GM21576 (cell line): ENCODE measurements at regions not wholly inside any gene's neighbourhood (a gene's known extent, or its start where the extent isn't known, plus 50 kb on each side); places are given as distances from the start of the nearest gene placed in this dataset.

ENCODE experiments used
- ATAC-seq: cut with Tn5 transposase; IDR thresholded peaks from one replicate; pipeline ENCODE4 v1.9.1; 2021; ENCODE audit warnings: mild to moderate bottlenecking, moderate library complexity; ENCODE audit not compliant: unreplicated experiment

DNA sequence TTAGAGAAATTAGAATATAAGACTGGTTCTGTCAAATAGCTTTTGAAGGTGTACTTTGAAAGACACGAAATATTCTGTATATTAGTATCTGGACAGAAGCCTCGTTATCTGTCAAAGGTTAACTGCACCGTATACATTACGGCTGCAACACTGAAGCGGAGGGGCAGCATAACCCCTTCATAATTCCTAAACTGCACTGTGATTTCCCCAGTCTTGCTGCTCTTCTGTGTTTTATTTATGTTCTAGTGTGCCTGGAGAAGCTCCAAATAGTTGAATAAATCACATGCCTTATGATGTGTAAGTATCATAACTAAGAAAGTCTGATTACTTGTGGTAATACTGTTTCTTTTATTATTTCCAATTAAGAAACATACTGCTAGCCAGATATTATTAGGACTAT, 285.7 kb upstream of the ROBO2 start:
- no peak for ATAC-seq

DNA sequence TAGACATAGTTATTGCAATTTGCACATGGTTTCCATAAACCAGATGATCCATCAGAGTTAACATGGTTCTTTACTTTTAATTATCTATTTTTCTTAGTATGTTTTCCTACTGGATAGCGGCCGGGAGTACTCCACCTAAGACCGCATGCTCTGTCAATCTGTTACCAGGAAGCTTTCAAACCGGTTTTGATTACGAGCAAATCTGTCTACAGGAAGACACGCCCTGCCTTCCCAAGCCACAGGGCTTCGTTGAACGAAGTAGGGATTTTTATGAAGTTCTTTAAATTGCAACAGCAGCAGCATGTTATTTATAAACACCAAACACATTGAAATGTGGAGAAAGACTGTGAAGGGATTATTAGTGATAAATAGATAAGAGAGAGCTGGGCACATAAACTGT, 283.3 kb upstream of the ROBO2 start:
- no peak for ATAC-seq

DNA sequence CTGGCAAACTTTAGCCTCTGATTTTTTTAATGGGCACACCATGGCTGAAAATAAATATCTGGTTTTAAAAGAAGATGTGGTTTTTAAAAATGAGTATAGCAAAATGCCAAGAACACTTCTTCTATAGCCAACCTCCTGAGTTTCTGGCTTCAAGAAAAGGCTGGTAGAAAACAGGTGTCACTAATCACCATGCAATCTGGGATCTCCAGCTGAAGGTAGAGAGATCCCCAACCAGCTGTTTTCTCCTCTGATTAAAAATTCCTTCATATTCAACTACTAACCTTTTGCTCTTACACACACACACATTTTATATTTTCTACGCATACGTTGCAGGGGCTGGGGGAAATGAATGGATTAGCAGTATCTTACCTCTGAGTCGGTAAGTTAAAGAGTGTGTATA, 279.6 kb upstream of the ROBO2 start:
- ATAC-seq = no peak

DNA sequence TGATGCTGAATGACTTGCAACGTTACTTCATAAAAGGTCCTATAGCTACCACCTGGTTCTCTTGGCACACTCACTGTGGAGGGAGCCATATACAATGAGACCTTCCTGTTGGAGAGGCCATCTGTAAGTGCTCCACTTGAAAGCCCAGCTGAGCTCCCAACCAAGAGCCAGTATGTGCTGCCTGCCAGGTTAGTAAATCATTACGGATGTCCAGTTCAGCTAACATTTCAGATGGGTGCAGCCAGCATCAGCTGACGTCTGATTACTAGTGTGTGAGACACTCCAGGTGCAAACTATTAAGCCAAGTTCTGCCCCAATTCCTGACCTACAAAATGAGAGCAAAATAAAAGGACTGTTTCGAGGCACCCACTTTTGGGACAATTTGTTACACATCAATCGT, 274.4 kb upstream of the ROBO2 start:
- no peak for ATAC-seq

DNA sequence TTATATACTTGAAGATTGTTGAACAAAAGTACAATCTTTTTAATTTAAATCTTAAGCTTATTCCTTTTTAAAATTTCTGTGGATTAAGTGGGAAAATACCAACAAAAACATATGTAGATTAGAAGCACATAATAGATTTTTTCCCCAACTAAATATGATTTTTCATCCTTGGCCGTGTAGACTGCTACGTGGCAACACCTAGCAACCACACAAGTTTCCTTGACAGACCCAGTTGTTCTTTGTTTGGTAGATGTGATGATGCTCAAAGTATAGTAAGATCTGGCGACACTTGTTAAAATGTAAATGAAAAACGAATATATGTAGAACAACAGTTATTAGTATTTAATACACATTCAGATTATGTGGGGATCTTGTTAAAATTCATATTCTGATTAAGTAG, 271.0 kb upstream of the ROBO2 start:
- no peak for ATAC-seq

DNA sequence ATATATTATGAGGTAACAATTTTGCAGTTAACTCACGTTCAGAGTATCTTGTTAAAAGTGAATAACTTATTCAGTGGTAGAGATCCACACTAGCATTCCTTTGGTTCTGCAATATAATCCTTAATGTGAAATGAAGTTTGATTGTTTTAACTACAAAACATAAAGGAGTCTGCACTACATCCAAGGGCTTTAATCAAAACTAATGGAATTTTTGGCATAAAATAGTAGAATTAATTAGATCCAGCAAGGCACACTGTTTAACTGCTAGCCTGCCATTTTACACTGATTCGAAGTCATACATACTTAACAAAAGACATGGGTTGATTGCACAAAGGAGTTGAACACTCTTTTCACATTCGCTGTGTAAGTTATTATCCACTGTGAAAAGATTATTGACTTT, 263.0 kb upstream of the ROBO2 start:
- no peak for ATAC-seq

DNA sequence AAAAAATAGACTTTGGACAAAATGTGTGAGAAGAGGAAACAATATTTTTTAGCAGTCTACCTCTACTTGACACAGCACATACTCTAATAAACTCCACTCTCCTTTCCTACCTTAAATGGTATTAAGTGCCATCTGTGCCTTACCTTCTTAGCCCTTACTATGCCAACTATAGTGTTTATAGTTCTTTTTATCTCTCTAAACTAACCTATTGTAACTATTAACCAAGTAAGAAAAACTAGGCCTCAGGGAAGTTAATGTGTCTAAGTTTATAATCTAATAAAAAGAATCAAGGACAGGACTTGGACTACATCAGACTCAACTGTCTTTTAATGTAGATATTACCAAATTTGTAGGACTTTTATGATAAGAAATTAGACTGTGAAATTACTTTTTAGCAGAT, 251.7 kb upstream of the ROBO2 start:
- ATAC-seq = no peak

DNA sequence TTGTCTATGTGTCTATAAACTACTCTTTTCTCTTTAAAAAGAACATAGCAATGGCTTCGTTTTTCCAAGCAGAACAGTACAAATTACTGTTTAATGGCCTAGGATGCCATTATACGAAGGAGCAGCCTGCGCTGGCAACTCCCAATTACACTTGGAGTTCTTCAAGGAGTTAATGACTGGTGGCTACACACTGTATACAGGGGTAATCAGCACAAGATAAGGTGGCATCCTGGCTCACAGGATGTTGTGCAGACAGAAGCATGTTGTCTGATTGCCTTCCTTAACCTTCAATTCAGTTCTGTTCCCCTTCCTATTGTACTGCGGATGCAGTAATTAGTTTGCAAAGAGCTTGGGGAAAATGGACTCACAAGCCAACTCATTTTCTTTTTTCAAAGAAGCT, 250.7 kb upstream of the ROBO2 start:
- ATAC-seq = no peak

DNA sequence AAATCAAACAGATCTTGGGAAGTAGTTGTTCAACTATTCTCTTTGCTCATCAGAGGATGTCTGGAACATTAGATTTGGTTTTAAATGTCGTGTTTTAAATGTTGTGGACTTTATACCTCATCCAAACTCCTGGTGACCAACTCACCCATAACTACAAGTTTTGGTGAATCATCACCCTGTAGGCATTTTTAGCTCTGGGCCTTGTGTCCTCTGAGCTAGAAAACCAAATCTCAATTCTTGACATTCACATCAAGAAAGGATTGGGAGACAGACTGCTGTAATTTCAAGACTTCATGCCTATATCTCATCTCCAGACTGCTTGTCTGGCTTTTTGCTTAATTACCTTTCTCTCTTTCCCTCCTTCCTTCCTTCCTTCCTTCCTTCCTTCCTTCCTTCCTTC, 228.5 kb upstream of the ROBO2 start:
- ATAC-seq = no peak

DNA sequence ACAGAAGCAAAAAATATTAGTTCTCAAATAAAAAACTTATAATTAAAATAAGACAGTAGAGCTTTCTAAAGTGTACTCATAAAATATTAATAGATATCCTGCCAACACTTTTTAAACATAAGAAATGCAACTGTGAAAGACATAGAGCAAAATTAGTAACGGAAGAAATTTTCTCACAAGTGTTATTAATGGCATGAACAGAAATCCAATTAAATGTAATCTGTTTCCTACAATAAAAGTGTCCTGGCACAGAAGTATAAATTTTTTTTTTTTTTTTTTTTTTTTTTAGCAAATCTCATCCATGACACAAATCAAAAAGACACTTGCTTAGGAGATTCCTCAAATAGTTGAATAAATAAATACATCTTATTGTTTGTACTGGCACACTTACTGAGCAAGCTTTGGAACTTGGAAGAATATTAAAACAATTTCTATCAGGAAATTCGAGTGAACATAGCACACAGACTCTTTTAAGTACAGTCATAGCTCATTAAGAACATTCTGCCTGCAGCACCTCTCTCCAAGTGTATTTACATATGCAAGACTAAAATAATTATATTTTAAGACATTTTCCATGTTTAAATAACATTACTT, 227.2 kb upstream of the ROBO2 start:
- no peak for ATAC-seq

DNA sequence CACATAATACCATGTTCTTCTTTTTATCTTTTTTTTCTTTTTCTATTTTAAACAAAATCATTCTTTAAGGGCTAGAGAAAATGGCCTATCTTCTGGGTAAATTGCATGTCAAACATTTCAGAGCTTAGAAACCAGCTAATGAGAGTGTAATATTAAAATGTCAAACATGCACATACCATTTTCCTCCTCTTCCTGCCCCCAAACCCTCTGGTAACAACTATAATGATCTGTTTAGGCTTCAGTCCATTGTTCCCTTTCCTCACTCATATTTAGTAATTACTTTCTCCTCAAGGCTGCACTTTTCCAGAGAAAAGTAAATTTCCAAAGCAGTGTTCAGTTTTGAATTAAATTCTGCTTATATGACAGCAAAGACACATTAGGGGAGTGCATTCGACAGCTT, 224.3 kb upstream of the ROBO2 start:
- no peak for ATAC-seq

DNA sequence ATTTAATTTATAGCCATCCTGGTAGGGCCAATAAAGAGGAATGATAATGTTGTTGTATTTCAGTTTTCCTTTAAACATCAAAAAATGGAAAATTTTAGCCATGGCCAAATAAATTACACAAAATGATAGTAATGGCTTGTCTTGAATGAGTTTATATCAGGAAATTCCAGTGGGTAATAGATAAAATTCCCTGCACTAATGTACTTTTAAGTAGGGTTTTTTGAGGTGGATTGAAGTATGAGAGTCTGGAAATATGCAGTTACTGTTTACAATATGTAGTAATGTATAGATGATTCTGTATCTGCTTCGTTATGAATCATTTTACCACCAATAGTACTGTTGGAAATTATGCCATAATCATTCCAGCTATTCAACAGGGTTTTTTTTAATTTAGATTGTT, 219.4 kb upstream of the ROBO2 start:
- no peak for ATAC-seq

DNA sequence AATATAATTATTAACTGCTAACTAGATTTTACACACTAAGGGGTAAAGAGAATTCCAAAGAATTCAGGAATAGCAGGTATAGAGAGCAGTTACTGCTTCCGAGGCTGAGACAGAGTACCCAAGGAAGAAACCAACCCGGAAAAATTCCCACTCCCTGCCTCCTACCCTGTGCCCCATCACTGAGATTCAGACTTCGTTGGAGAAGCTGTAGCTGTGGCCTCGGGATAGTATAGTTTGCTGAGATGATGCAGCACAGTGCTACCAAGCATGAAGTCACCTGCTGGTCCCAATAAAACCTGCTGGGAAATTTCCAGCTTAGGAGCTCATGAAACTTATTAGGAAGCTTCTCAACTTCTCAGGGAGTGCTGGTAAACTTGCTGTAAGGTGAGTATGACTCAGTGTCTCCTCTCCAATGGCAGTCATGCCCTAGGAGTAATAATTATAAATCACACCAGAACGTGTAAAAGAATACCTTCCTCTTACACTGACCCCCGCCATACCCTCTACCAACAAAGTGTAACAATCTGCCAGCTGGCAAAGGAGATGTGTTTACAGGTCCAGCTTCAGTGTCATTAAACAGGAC, 215.2 kb upstream of the ROBO2 start:
- no peak for ATAC-seq

DNA sequence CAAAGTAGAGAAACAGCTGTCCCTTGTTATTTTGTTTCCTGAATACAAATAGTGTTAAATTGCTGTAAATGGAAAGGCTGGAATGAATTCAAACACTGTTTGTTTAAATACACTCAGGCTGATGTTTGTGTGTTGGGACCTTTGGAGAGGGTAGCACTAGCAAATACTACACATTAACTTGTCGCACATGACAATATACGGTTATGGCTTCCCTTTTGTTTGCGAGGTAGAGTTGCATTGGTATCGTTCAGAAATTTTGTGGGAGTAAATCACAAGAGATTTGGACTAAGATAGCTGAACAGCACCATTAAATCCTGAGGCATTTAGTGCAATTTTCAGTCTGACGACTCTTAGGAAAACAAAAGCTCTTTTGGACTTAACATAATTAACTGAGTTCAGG, 213.0 kb upstream of the ROBO2 start:
- ATAC-seq = no peak

DNA sequence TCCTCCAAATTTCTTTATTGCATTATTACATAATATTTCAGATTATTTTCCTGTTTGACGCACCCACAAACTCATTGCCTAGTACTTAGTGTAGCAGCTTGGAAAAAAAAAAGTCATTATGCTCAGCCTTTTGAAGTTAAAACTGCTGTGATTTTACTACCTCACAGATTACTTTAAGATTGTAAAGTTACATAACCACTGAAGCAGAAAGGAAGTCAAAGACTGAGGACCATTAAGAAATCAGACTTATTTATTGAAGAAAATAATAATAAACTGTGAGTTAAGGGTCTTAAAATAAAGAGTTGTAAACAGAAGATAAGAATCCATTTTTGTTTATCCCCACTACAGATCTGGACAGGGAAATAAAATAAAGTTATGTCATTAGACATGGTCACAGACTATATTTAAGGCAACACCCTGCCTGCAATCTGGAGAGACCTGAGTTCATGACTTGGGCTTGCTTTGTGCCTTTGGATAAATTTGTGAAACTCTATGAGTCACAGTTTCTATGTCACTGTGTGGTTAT, 212.1 kb upstream of the ROBO2 start:
- no peak for ATAC-seq

DNA sequence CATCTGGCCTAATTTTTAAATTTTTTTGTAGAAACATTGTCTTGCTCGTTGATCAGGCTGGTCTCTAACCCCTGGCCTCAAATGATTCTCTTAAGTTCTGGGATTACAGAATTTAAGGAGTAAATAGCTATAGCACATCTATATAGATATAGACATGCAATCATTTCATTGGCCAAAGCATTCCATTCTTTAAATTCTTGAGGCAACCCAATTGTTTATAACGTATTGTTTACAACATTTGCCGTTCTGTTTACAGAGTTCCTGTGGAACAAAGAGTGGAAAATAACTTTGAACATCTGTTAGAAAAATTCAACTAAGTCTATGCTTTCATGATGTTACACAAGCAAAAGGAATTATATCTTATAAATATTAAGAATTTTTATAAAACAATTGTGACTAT, 205.2 kb upstream of the ROBO2 start:
- ATAC-seq = no peak

DNA sequence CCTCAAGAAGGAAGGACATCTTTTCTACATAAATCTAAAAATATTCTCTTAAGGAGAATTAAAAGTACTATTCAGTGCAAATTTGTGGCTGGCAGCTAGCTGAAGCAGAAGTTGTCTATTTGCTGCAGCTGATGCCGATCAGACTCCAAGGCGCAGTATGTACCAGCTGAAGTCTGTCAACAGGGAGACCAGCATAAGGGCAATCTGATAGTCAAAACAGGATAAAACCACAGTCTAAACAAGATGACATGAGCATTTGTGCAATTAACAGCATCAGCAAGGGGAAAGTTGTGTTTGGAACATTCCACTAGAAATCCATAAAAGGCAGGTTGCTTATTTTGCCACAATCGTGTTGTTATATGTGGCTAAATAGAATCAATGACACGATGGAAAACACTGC, 198.2 kb upstream of the ROBO2 start:
- no peak for ATAC-seq

DNA sequence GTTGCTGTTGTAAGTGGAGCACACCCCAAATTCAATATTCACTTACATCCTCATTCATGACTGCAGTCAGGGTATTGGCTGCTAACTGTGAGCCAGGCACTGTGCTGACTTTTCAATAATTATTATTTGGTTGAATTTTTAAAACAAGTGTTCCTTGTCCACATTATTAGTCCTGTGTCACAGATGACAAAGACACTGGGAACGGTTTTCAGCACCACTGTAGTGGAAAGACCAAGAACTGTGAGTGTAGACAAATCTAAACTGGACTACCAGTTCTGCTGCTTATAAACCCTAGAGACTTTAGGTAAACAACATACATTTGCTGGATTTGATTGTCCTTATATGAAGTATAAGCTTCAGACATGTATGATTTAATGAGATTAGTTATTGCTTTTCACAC, 197.7 kb upstream of the ROBO2 start:
- ATAC-seq = no peak

DNA sequence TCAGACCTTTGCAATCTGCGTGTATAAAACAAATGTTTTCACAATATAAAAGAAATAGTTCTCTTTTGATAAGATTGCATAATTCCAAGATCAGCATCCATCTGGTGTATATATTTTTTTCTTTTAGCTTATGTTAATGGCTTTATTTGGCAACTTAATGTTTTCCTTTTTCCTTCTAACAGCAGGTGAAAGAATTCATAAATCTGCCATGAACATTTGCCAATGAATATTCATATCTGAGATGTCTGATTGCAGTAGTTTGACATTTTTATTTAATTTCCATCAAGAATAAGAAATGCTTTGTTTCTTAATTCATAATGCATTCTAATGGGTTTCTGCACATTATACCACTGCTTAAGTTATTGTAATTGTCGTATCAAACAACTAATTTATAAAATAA, 184.4 kb upstream of the ROBO2 start:
- no peak for ATAC-seq

DNA sequence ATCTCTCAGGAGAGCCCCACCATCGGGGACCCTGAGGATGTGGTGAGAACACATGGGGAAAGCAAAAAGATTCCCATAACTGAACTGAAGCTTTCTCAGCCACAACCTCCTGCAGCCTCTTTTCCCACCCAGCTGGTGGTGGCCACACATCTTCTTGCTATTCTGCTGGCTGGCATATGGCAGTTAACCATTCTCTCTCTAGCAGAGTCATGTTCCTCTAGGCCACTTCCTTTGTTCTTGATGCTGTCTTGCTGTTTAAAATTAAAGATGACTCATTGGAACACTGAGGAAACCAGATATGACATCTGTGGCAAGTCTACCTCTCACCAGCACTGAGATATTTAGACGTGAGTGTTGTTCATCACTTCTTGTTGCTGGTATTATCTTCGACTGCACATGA, 180.3 kb upstream of the ROBO2 start:
- ATAC-seq = no peak

DNA sequence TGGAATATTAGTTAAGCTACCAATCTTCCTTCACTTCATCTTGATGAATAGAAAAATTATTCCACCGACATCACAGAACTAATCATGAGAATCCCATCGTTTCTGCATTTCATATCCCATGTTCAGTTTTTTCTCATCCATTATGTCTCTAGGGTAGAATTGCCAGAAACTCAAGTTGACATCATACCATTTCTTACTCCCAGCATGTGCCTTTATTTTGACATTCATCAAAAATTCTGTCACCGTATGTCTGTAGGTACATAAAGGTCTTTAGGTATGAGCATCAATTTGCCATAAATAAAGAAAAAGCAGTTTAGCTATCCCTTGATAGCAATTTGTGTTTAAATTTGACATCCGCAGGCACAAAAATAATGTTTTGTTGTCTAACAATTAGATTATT, 175.5 kb upstream of the ROBO2 start:
- ATAC-seq = no peak

DNA sequence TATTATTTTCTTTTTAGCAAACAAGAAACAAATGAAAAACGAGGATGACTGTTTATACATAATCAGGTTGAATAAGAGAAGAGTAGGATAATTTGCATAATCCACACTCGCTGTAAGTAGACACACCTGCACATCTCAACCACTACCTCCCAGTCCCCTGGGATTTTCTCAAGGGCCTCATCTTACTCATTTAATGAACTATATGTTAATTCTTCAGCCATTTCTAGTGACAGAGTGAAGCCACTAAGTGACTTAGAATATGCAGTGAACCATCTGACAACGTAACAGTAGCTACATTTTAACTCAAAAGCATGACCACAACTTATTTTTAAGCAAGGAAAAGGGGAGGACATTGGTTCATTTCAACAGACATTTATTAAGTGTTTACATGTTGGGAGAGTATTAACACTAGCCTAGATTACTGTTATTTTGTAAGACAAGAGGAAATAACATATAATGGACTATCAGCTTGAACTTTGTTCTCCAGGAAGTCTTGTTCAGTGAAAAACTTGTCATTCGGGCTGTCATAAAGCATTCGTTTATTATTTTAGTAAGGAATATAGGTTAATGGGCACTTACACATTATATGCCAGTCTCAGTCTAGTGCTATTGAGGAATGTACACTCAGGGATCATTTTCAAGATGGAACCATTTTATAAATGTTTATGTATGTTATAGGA, 173.0 kb upstream of the ROBO2 start:
- no peak for ATAC-seq
